ENCODE measurements at regions not wholly inside any gene's neighbourhood (a gene's known extent, or its start where the extent isn't known, plus 50 kb on each side); places are given as distances from the start of the nearest gene placed in this dataset.

DNA sequence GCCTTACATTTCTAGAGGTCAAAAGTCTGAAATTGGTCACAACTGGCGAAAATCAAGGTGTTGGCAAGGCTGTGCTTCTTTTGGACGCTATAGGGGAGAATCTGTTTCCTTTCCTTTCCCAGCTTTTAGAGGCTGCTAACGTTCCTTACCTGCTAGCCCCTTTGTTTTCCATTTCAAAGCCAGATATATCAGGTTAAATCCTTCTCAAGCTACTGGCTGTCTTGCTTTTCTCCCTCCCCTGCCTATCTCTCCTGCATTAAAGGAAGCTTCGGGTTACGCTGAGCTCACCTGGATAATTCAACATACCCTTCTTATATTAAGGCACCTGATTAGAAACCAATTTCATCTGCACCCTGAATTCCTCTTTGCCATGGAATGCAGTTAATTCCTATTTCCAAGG lies 1569.7 kb upstream of the SLC10A2 start:
- Histone ChIP-seq H3K36me3 (replicated peaks; ENCODE audit: insufficient read depth, low read depth) (no peaks in the 10 kb centered on the region), H3K27me3 (no peaks in the 10 kb centered on the region), H3K27ac (no peak overlapping the region), H3K4me2 (no peak overlapping the region), H2AFZ (no peak overlapping the region), H3K9me3 (ENCODE audit: low read depth) (no peaks in the 10 kb centered on the region), H4K20me1 (ENCODE audit: insufficient read depth, poor library complexity, severe bottlenecking) (no peaks in the 10 kb centered on the region), H3K9me2 (replicated peaks; ENCODE audit: insufficient read depth) (no peaks in the 10 kb centered on the region), H3K4me1 (ENCODE audit: insufficient read depth) (no peaks in the 10 kb centered on the region), H3K4me3 (no peak overlapping the region), H3K79me2 (no peaks in the 10 kb centered on the region)
- DNase-seq (ENCODE audit: low spot score), result no peak
- WGBS (ENCODE audit: low lambda C conversion rate, missing lambda C conversion rate), result 73% methylated on average over 5 of the region's 5 CpGs
- TF ChIP-seq EZH2phosphoT487 (IDR thresholded peaks at IDR 0.05; ENCODE audit: low read depth, severe bottlenecking, unreplicated experiment), result no peak
- TF ChIP-seq, protein P1, sequence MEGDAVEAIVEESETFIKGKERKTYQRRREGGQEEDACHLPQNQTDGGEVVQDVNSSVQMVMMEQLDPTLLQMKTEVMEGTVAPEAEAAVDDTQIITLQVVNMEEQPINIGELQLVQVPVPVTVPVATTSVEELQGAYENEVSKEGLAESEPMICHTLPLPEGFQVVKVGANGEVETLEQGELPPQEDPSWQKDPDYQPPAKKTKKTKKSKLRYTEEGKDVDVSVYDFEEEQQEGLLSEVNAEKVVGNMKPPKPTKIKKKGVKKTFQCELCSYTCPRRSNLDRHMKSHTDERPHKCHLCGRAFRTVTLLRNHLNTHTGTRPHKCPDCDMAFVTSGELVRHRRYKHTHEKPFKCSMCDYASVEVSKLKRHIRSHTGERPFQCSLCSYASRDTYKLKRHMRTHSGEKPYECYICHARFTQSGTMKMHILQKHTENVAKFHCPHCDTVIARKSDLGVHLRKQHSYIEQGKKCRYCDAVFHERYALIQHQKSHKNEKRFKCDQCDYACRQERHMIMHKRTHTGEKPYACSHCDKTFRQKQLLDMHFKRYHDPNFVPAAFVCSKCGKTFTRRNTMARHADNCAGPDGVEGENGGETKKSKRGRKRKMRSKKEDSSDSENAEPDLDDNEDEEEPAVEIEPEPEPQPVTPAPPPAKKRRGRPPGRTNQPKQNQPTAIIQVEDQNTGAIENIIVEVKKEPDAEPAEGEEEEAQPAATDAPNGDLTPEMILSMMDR (IDR thresholded peaks at IDR 0.05; ENCODE audit: poor library complexity), result no peak
- TF ChIP-seq EZH2 (IDR thresholded peaks at IDR 0.05; ENCODE audit: borderline replicate concordance), result no peak

DNA sequence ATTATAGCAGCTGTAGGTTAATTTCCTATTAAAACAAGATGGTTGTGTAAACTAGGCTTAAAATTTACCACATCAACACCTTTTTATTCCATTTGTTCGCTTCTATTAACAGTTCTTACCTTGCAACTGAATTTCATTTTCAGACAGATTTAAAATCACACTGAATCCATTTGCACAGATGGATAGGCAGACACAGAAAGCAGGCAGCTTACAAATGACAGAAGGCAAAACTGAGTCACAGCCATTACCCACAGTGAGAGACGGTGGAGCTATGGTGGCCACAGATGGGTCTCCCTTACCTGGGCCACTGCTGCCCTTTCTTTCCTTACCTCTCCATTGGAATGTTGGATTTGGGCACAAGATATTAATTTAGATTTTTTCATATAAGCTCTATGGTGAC lies 1567.8 kb upstream of the SLC10A2 start:
- no peak for DNase-seq (ENCODE audit: low spot score)
- no peaks in the 10 kb centered on the region for H3K9me2 ChIP-seq (replicated peaks; ENCODE audit: insufficient read depth)
- no peak overlapping the region for H2AFZ ChIP-seq
- H3K27ac ChIP-seq, result no peak overlapping the region
- 92% methylated on average over 2 of the region's 2 CpGs for WGBS (ENCODE audit: low lambda C conversion rate, missing lambda C conversion rate)
- no peaks in the 10 kb centered on the region for H3K27me3 ChIP-seq
- H3K4me2 ChIP-seq, result no peak overlapping the region
- no peaks in the 10 kb centered on the region for H3K9me3 ChIP-seq (ENCODE audit: low read depth)
- no peaks in the 10 kb centered on the region for H3K79me2 ChIP-seq
- no peaks in the 10 kb centered on the region for H3K4me1 ChIP-seq (ENCODE audit: insufficient read depth)
- TF ChIP-seq EZH2 (IDR thresholded peaks at IDR 0.05; ENCODE audit: borderline replicate concordance), result no peak
- TF ChIP-seq, protein P1 (IDR thresholded peaks at IDR 0.05; ENCODE audit: poor library complexity), result no peak
- no peak for TF ChIP-seq EZH2phosphoT487 (IDR thresholded peaks at IDR 0.05; ENCODE audit: low read depth, severe bottlenecking, unreplicated experiment)
- no peak overlapping the region for H3K4me3 ChIP-seq
- no peaks in the 10 kb centered on the region for H4K20me1 ChIP-seq (ENCODE audit: insufficient read depth, poor library complexity, severe bottlenecking)
- H3K36me3 ChIP-seq (replicated peaks; ENCODE audit: insufficient read depth, low read depth), result no peaks in the 10 kb centered on the region

DNA sequence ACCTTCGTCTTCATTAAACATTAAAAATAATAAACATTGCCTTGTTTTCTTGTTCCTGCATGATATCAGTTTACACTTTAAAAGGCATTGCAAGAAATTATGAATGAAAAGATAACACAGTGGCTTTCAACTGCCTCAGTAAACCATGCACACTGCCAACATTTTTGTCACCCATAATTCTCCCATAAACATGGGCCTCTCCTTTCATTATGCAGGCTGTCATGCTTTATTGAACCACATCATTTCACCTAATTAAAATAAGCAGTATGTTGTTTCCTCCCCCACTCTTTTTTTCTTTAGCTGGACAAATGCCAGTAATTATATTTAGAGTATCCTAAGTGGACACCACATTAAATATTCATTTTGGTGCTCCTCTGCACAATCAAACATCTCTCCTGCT lies 1566.5 kb upstream of the SLC10A2 start:
- TF ChIP-seq EZH2 (IDR thresholded peaks at IDR 0.05; ENCODE audit: borderline replicate concordance) (no peak), EZH2phosphoT487 (IDR thresholded peaks at IDR 0.05; ENCODE audit: low read depth, severe bottlenecking, unreplicated experiment) (no peak)
- TF ChIP-seq, protein P1 (IDR thresholded peaks at IDR 0.05; ENCODE audit: poor library complexity), result no peak

DNA sequence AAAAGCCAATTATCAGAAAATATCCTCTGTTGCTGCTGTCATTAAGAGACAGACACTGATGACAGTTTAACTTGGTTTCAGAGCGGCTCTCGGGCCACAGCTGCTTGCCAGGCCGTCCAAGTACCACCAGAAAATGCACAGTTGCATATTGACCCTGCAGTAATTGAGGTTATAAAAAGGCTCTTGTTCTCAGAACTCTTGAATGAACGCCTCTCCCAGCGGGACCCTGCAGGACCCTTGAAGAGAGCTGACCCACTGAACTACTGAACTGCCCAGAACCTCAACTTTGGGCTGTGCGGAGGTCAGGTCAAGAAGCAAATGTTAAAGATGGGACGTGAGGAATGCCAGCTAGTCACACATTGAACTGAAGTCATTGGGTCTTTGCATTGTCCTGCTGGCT lies 1559.0 kb upstream of the SLC10A2 start:
- Histone ChIP-seq H3K9me3 (ENCODE audit: low read depth) (no peaks in the 10 kb centered on the region), H4K20me1 (ENCODE audit: insufficient read depth, poor library complexity, severe bottlenecking) (no peaks in the 10 kb centered on the region), H2AFZ (no peak overlapping the region), H3K4me2 (no peak overlapping the region), H3K27ac (no peak overlapping the region), H3K79me2 (no peaks in the 10 kb centered on the region), H3K36me3 (replicated peaks; ENCODE audit: insufficient read depth, low read depth) (no peaks in the 10 kb centered on the region), H3K4me1 (ENCODE audit: insufficient read depth) (no peaks in the 10 kb centered on the region), H3K27me3 (no peaks in the 10 kb centered on the region), H3K9me2 (replicated peaks; ENCODE audit: insufficient read depth) (no peaks in the 10 kb centered on the region), H3K4me3 (no peak overlapping the region)
- DNase-seq (ENCODE audit: low spot score), result no peak
- TF ChIP-seq EZH2 (IDR thresholded peaks at IDR 0.05; ENCODE audit: borderline replicate concordance) (no peak), EZH2phosphoT487 (IDR thresholded peaks at IDR 0.05; ENCODE audit: low read depth, severe bottlenecking, unreplicated experiment) (no peak)
- TF ChIP-seq, protein P1 (IDR thresholded peaks at IDR 0.05; ENCODE audit: poor library complexity), result no peak
- WGBS (ENCODE audit: low lambda C conversion rate, missing lambda C conversion rate), result 89% methylated on average over 7 of the region's 7 CpGs

More for the DNA sequence above, 1566.5 kb upstream of the SLC10A2 start:
- H3K9me2 ChIP-seq (replicated peaks; ENCODE audit: insufficient read depth), result no peaks in the 10 kb centered on the region
- no peaks in the 10 kb centered on the region for H4K20me1 ChIP-seq (ENCODE audit: insufficient read depth, poor library complexity, severe bottlenecking)
- H3K4me3 ChIP-seq, result no peak overlapping the region
- WGBS (ENCODE audit: low lambda C conversion rate, missing lambda C conversion rate), result 63% methylated on average over 1 of the region's 1 CpG
- H2AFZ ChIP-seq, result no peak overlapping the region
- no peaks in the 10 kb centered on the region for H3K79me2 ChIP-seq
- no peaks in the 10 kb centered on the region for H3K9me3 ChIP-seq (ENCODE audit: low read depth)
- no peak overlapping the region for H3K27ac ChIP-seq
- no peak overlapping the region for H3K4me2 ChIP-seq
- H3K4me1 ChIP-seq (ENCODE audit: insufficient read depth), result no peaks in the 10 kb centered on the region
- H3K27me3 ChIP-seq, result no peaks in the 10 kb centered on the region
- DNase-seq (ENCODE audit: low spot score), result no peak
- H3K36me3 ChIP-seq (replicated peaks; ENCODE audit: insufficient read depth, low read depth), result no peaks in the 10 kb centered on the region

Data from hepatocyte (in vitro differentiated cells).